Keratinocyte (primary cell): ENCODE measurements at regions not wholly inside any gene's neighbourhood (a gene's known extent, or its start where the extent isn't known, plus 50 kb on each side); places are given as distances from the start of the nearest gene placed in this dataset.

ENCODE experiments used
- DNase-seq: peaks from one replicate; pipeline ENCODE4 v3.0.0-alpha.2; 2011; ENCODE audit warnings: low read depth, missing footprints, low spot score
- FAIRE-seq: peaks from 2 replicates; lab custom pipeline; 2011; peaks lifted over from hg19 to GRCh38; lab: Jason Lieb, UNC
- H2AFZ ChIP-seq: 2 replicates; pipeline ENCODE4 v1.6.0; 2012; ENCODE audit warnings: low read length, control low read depth, inconsistent platforms; ENCODE audit not compliant: control insufficient read depth
- H3K27ac ChIP-seq: 2 replicates; pipeline ENCODE4 v1.5.1; 2011; ENCODE audit warnings: low read length; ENCODE audit not compliant: control insufficient read depth, insufficient read depth
- H3K27me3 ChIP-seq: 3 replicates; pipeline ENCODE4 v1.6.0; 2011; ENCODE audit warnings: low read length; ENCODE audit not compliant: control insufficient read depth, insufficient read depth; ENCODE audit errors: extremely low read depth
- H3K36me3 ChIP-seq, 2 experiments: 2 replicates in 1 of 2; 3 replicates in 1 of 2; pipeline ENCODE4 v1.5.1; 2011; ENCODE audit warnings: low read length in 2 of 2, mild to moderate bottlenecking in 1 of 2; ENCODE audit not compliant: control insufficient read depth in 2 of 2, insufficient read depth in 2 of 2; ENCODE audit errors: extremely low read depth in 1 of 2
- H3K4me1 ChIP-seq: 3 replicates; pipeline ENCODE4 v1.5.1; 2011; ENCODE audit warnings: low read length; ENCODE audit not compliant: control insufficient read depth, insufficient read depth; ENCODE audit errors: extremely low read depth
- H3K4me2 ChIP-seq: 3 replicates; pipeline ENCODE4 v1.6.0; 2011; ENCODE audit warnings: low read depth, low read length; ENCODE audit not compliant: control insufficient read depth, insufficient read depth; ENCODE audit errors: extremely low read depth
- H3K4me3 ChIP-seq, 3 experiments: fragments of 200-600 bp in 1 of 3; sonication (generic) in 1 of 3; 2 replicates in 2 of 3; 3 replicates in 1 of 3; pipeline ENCODE4 v1.5.1; 2011 to 2016; ENCODE audit warnings: low read length in 3 of 3, mild to moderate bottlenecking in 3 of 3, control low read depth in 2 of 3, inconsistent platforms in 1 of 3, low read depth in 1 of 3, mixed read lengths in 1 of 3, mixed run types in 1 of 3, moderate library complexity in 1 of 3; ENCODE audit not compliant: control insufficient read depth in 2 of 3, insufficient read depth in 2 of 3; ENCODE audit errors: extremely low read depth in 1 of 3
- H3K79me2 ChIP-seq: 2 replicates; pipeline ENCODE4 v1.6.0; 2012; ENCODE audit warnings: low read length; ENCODE audit not compliant: control insufficient read depth, insufficient read depth
- H3K9ac ChIP-seq: 3 replicates; pipeline ENCODE4 v1.6.0; 2011; ENCODE audit warnings: low read length; ENCODE audit not compliant: control insufficient read depth, insufficient read depth; ENCODE audit errors: extremely low read depth
- H3K9me1 ChIP-seq: 3 replicates; pipeline ENCODE4 v1.6.0; 2011; ENCODE audit warnings: low read length; ENCODE audit not compliant: control insufficient read depth, insufficient read depth; ENCODE audit errors: extremely low read depth
- H3K9me3 ChIP-seq: 2 replicates; pipeline ENCODE4 v1.5.1; 2012; ENCODE audit warnings: low read depth, low read length; ENCODE audit not compliant: control insufficient read depth
- H4K20me1 ChIP-seq: 3 replicates; pipeline ENCODE4 v1.6.0; 2011; ENCODE audit warnings: low read length; ENCODE audit not compliant: control insufficient read depth, insufficient read depth; ENCODE audit errors: extremely low read depth
- EZH2 ChIP-seq: IDR thresholded peaks from one replicate; pipeline ENCODE4 v1.6.1; 2012; ENCODE audit warnings: inconsistent platforms, mild to moderate bottlenecking, low read length, moderate library complexity
- dilution Hi-C: fragments of 300-500 bp; cut with MboI; formaldehyde crosslinking; loops from one replicate; pipeline ENCODE4 v1.7.0; 2020; ENCODE audit warnings: low sequenced_read_pairs; ENCODE audit not compliant: extremely low pct_ligation_motif_present
- TF ChIP-seq, protein P1 (sequence below), 3 experiments: IDR thresholded peaks in 1 of 3; conservative IDR thresholded peaks in 1 of 3; optimal IDR thresholded peaks in 1 of 3; 2 replicates in 2 of 3; 3 replicates in 1 of 3; pipeline versions ENCODE3 to v1.5.1; 2011; ENCODE audit warnings: low read length in 3 of 3, mild to moderate bottlenecking in 3 of 3, moderate library complexity in 2 of 3, control low read depth in 1 of 3, inconsistent platforms in 1 of 3; ENCODE audit not compliant: insufficient read depth in 2 of 3; ENCODE audit errors: extremely low read depth in 1 of 3

DNA sequence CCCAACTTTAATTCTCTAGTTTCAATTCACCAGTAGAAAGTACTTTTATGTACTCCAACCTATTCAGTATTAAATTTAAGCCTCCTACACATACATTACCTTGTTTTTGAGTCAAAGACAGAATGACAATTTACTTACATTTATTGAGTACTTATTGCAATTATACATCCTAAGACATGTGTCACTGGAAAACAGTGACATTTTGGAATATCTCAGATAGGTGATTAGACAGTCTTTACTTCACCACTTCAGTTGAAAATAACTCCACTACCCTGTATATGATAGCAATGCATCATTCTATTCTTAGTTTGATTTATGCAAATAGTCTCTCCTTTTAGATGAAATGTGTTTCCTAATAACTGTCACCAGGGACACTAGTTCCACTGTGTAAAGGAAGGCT is 461.5 kb downstream of the TUSC7 start:
- Histone ChIP-seq H3K79me2 (no peaks in the 10 kb centered on the region), H3K27me3 (no peaks in the 10 kb centered on the region), H3K9me3 (no peaks in the 10 kb centered on the region), H3K4me3 (no peak overlapping the region), H4K20me1 (no peaks in the 10 kb centered on the region), H3K36me3 (no peaks in the 10 kb centered on the region), H3K4me2 (no peak overlapping the region), H3K9me1 (no peaks in the 10 kb centered on the region), H3K9ac (no peak overlapping the region), H3K4me1 (no peaks in the 10 kb centered on the region), H3K27ac (no peak overlapping the region), H2AFZ (no peak overlapping the region)
- DNase-seq = no peak
- dilution Hi-C loops = no loop called here
- FAIRE-seq = no peak
- TF ChIP-seq EZH2 = no peak
- TF ChIP-seq, protein P1, sequence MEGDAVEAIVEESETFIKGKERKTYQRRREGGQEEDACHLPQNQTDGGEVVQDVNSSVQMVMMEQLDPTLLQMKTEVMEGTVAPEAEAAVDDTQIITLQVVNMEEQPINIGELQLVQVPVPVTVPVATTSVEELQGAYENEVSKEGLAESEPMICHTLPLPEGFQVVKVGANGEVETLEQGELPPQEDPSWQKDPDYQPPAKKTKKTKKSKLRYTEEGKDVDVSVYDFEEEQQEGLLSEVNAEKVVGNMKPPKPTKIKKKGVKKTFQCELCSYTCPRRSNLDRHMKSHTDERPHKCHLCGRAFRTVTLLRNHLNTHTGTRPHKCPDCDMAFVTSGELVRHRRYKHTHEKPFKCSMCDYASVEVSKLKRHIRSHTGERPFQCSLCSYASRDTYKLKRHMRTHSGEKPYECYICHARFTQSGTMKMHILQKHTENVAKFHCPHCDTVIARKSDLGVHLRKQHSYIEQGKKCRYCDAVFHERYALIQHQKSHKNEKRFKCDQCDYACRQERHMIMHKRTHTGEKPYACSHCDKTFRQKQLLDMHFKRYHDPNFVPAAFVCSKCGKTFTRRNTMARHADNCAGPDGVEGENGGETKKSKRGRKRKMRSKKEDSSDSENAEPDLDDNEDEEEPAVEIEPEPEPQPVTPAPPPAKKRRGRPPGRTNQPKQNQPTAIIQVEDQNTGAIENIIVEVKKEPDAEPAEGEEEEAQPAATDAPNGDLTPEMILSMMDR (optimal IDR thresholded peaks at IDR 0.05 in 1 of 3, IDR thresholded peaks at IDR 0.05 in 1 of 3, conservative IDR thresholded peaks at IDR 0.05 in 1 of 3; ENCODE audit: extremely low read depth in 1 of 3, insufficient read depth in 2 of 3, low read length in 3 of 3) = no peak

DNA sequence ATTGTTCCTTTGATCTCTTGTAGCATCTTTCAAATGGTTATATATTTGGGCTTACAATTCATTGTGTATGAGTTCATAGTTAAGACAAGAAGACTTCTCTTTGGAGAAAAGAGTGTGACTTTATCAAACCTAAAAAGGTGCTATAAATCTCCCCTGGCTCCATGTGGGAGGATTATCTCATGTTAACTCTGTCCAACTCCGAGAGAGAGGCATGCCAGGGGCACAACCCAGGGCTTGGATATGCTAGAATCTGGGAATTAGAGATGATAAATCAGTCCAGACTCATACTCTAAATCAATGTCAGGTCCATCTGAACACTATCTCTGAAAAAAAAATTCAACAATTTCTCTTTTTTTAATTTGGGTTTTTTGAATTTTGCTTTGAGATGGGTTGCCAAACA is 462.8 kb downstream of the TUSC7 start:
- Histone ChIP-seq H2AFZ (no peak overlapping the region), H3K9me3 (no peaks in the 10 kb centered on the region), H4K20me1 (no peaks in the 10 kb centered on the region), H3K36me3 (no peaks in the 10 kb centered on the region), H3K9me1 (no peaks in the 10 kb centered on the region), H3K4me2 (no peak overlapping the region), H3K79me2 (no peaks in the 10 kb centered on the region), H3K9ac (no peak overlapping the region), H3K27ac (no peak overlapping the region), H3K4me1 (no peaks in the 10 kb centered on the region), H3K4me3 (no peak overlapping the region), H3K27me3 (no peaks in the 10 kb centered on the region)
- dilution Hi-C loops = no loop called here
- no peak for DNase-seq
- TF ChIP-seq, protein P1 (optimal IDR thresholded peaks at IDR 0.05 in 1 of 3, IDR thresholded peaks at IDR 0.05 in 1 of 3, conservative IDR thresholded peaks at IDR 0.05 in 1 of 3; ENCODE audit: extremely low read depth in 1 of 3, insufficient read depth in 2 of 3, low read length in 3 of 3) = no peak
- no peak for TF ChIP-seq EZH2
- no peak for FAIRE-seq
